Left colon (tissue), 2 donors: ENCODE measurements at regions not wholly inside any gene's neighbourhood (a gene's known extent, or its start where the extent isn't known, plus 50 kb on each side); places are given as distances from the start of the nearest gene placed in this dataset.

ENCODE experiments used
- ATAC-seq: fragments of 200-7000 bp; cut with Tn5 transposase; one replicate; pipeline ENCODE4 v1.9.1; 2020; ENCODE audit warnings: mild to moderate bottlenecking, moderate library complexity
- DNase-seq, 2 donors: peaks; one replicate each; pipeline ENCODE4 v3.0.0-alpha.2; 2020
- intact Hi-C, 2 donors: fragments of 100-400 bp; cut with DNase I in 1 of 2; cut with micrococcal nuclease in 1 of 2; formaldehyde crosslinking; loops; one replicate each; pipeline versions ENCODE4 v1.11.2 to v1.14.0; 2022; cut with DNase I, micrococcal nuclease
- donor health status: DM: no; HTN: no; CAD: no.
- donor health status: DM: yes; HTN: yes; CAD: no.

- intact Hi-C loops, result no loop called here
- ATAC-seq, result no peak
- DNase-seq, result no peak
Observed at GRCh38 chr2:62447411-62447810, 58.6 kb downstream of the TMEM17 start.

GRCh38 chr2:62446491-62446890 is 59.5 kb downstream of the TMEM17 start:
- no peak for ATAC-seq
- DNase-seq, result no peak
- intact Hi-C loops, result no loop called here

GRCh38 chr2:62443886-62444285 is 62.1 kb downstream of the TMEM17 start:
- DNase-seq (no peak), ATAC-seq (no peak)
- intact Hi-C loops, result no loop called here

GRCh38 chr2:62443471-62443870 is 62.5 kb downstream of the TMEM17 start:
- DNase-seq, result no peak

GRCh38 chr2:62441824-62442223 is 64.2 kb downstream of the TMEM17 start:
- DNase-seq (no peak), ATAC-seq (no peak)
- intact Hi-C loops, result no loop called here

More at GRCh38 chr2:62443471-62443870, 62.5 kb downstream of the TMEM17 start:
- ATAC-seq, result no peak
- intact Hi-C loops, result no loop called here

GRCh38 chr2:62441421-62441820 is 64.6 kb downstream of the TMEM17 start:
- ATAC-seq (no peak), DNase-seq (no peak)
- intact Hi-C loops, result no loop called here

GRCh38 chr2:62440281-62440946 is 65.6 kb downstream of the TMEM17 start:
- intact Hi-C loops, result no loop called here
- no peak for ATAC-seq
- no peak for DNase-seq

GRCh38 chr2:62439425-62439824 is 66.6 kb downstream of the TMEM17 start:
- intact Hi-C loops, result no loop called here

GRCh38 chr2:62437785-62438184 is 68.2 kb downstream of the TMEM17 start:
- no peak for DNase-seq
- ATAC-seq, result no peak
- intact Hi-C loops, result no loop called here

More at GRCh38 chr2:62439425-62439824, 66.6 kb downstream of the TMEM17 start:
- DNase-seq (no peak), ATAC-seq (no peak)

GRCh38 chr2:62435720-62436119 is 70.3 kb downstream of the TMEM17 start:
- ATAC-seq, result no peak
- DNase-seq, result no peak

GRCh38 chr2:62432407-62432806 is 73.6 kb downstream of the TMEM17 start:
- DNase-seq, result no peak
- no peak for ATAC-seq
- intact Hi-C loops, result no loop called here

More at GRCh38 chr2:62435720-62436119, 70.3 kb downstream of the TMEM17 start:
- intact Hi-C loops, result no loop called here

- no peak for ATAC-seq
- DNase-seq, result no peak
- intact Hi-C loops, result no loop called here
Observed at GRCh38 chr2:62431512-62431911, 74.5 kb downstream of the TMEM17 start.

- intact Hi-C loops, result no loop called here
- no peak for ATAC-seq
- DNase-seq, result no peak
Observed at GRCh38 chr2:62430146-62430545, 75.8 kb downstream of the TMEM17 start.

- DNase-seq, result no peak
- intact Hi-C loops, result no loop called here
- no peak for ATAC-seq
Observed at GRCh38 chr2:62427146-62427545, 78.8 kb downstream of the TMEM17 start.

- ATAC-seq (no peak), DNase-seq (no peak)
- intact Hi-C loops, result no loop called here
Observed at GRCh38 chr2:62426154-62426912, 79.7 kb downstream of the TMEM17 start.

GRCh38 chr2:62425684-62426083 is 80.3 kb downstream of the TMEM17 start:
- no peak for ATAC-seq
- intact Hi-C loops, result no loop called here
- DNase-seq, result no peak

- intact Hi-C loops, result no loop called here
- DNase-seq (no peak), ATAC-seq (peak; percentile 56)
Observed at GRCh38 chr2:62424899-62425298, 81.1 kb downstream of the TMEM17 start.

GRCh38 chr2:62423883-62424458 is 82.0 kb downstream of the TMEM17 start:
- ATAC-seq (no peak), DNase-seq (no peak)
- intact Hi-C loops, result no loop called here

GRCh38 chr2:62423235-62423634 is 82.8 kb downstream of the TMEM17 start:
- ATAC-seq (no peak), DNase-seq (no peak)
- intact Hi-C loops, result no loop called here

GRCh38 chr2:62415518-62415917 is 90.5 kb downstream of the TMEM17 start:
- intact Hi-C loops, result no loop called here
- DNase-seq (no peak), ATAC-seq (no peak)
